Hepatocyte (in vitro differentiated cells): ENCODE measurements at regions not wholly inside any gene's neighbourhood (a gene's known extent, or its start where the extent isn't known, plus 50 kb on each side); places are given as distances from the start of the nearest gene placed in this dataset.

Experiments used
- EZH2 ChIP-seq: fragments of 200-600 bp; sonication (generic); IDR thresholded peaks from 2 replicates; pipeline ENCODE4 v1.6.1; 2016; ENCODE audit warnings: antibody characterized with exemption, mild to moderate bottlenecking, borderline replicate concordance
- TF ChIP-seq, protein P1 (sequence below): fragments of 200-600 bp; sonication (generic); IDR thresholded peaks from 2 replicates; pipeline ENCODE4 v1.5.1; 2016; ENCODE audit warnings: antibody characterized with exemption, mild to moderate bottlenecking; ENCODE audit not compliant: poor library complexity

DNA sequence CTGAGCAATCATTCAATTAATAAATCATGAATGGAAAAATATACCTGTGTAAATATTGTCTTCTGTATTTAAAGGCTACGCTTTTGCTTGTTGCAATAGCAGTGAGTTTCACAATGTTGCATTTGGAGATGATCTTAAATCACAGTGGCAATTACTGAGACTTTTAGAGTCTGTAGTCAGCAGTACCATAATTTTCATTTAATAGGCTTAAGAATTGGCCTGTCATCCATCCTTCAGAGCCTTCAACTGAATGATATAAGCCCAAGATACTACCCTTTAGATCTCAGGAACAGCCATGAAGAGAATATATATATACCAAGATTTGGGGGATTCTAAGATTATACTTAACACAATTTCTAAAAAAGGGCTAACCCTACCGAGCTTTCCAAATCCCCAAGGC lies 458.1 kb downstream of the GBE1 start:
- TF ChIP-seq, protein P1, sequence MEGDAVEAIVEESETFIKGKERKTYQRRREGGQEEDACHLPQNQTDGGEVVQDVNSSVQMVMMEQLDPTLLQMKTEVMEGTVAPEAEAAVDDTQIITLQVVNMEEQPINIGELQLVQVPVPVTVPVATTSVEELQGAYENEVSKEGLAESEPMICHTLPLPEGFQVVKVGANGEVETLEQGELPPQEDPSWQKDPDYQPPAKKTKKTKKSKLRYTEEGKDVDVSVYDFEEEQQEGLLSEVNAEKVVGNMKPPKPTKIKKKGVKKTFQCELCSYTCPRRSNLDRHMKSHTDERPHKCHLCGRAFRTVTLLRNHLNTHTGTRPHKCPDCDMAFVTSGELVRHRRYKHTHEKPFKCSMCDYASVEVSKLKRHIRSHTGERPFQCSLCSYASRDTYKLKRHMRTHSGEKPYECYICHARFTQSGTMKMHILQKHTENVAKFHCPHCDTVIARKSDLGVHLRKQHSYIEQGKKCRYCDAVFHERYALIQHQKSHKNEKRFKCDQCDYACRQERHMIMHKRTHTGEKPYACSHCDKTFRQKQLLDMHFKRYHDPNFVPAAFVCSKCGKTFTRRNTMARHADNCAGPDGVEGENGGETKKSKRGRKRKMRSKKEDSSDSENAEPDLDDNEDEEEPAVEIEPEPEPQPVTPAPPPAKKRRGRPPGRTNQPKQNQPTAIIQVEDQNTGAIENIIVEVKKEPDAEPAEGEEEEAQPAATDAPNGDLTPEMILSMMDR: no peak
- TF ChIP-seq EZH2: no peak
